HG03175 (cell line): ENCODE measurements at regions not wholly inside any gene's neighbourhood (a gene's known extent, or its start where the extent isn't known, plus 50 kb on each side); places are given as distances from the start of the nearest gene placed in this dataset.

ENCODE experiments used
- ATAC-seq: cut with Tn5 transposase; IDR thresholded peaks from one replicate; pipeline ENCODE4 v1.9.1; 2021; ENCODE audit warnings: mild to moderate bottlenecking, moderate library complexity; ENCODE audit not compliant: unreplicated experiment

DNA sequence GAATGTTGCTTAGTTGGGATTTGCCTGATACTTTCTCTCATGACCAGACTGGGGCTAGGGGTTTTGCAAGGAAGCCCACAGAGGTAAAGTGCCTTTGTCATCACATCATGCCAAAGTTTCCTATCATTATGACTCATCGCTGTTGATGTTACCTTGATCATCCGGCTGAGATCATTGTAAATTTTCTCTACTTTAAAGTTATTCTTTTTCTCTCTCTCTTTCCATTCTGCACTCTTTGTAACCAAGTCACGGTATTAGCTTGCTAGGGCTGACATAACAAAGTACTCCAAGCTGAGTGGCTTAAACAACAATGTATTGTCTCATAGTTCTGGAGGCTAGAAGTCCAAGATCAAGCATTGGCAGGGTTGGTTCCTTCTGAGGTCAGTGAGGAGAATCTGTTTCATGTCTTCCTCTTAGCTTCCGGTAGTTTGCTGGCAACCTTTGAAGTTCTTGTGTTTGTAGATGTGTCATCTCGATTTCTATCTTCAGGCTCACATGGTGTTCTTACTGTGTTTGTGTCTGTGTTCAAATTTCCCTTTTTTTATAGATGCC is 113.0 kb downstream of the DTHD1 start:
- ATAC-seq: no peak

DNA sequence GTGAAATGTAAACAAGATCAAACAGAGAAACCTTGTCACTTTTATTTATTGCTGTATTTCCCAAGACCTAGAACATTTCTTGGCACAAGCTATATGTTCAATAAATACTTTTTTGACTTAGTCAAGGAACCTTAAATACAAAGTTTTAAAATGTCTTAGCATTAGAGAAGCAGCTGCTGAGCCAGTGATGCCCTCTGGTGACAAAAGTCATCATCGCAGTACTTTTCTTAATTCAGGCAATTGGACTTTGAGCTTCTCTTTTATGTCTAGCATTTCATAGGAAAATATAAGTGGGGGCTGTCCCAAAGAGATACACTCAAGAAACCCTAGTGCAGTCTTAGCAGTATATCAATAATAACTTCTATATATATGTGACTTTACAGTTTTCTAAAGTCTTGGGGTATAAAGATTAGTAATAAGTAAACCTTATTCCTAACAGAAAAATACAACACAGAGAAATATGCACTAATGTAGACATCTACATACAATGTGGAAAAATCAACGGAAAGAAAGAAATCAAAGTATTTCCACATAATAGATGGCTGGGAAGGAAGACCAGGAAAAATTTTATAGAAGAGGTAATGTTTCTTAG is 118.4 kb downstream of the DTHD1 start:
- peak; percentile 71 for ATAC-seq

DNA sequence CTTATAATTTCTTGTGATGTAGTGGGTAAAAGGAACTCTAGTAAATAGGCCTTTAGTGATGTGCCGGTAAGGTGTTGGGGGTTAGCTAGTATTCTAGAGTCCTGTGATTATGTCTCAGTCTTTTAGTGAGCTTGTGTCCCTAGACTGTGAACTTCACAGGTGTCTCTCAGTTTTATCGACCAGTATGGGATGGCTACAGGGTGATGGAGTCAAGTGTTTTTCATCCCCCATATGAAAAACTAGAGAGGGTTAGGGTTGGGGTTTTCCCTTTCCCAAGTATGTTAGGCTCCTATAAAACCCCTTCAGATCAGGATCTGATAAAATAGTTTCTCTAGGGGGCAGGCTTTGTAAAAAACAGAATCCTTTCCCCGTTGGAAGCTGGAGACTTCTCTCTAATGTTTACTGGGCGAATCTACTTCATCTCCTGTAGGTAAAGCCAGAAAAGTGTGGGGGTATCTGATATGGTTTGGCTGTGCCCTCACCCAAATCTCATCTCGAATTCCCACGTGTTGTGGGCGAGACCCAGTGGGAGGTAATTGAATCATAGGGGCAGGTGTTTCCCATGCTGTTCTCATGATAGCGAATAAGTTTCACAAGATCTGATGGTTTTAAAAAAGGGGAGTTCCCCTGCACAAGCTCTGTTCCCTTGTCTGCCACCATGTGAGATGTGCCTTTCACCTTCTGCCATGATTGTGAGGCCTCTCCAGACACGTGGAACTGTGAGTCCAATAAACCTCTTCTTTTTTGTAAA is 120.8 kb downstream of the DTHD1 start:
- ATAC-seq: no peak

DNA sequence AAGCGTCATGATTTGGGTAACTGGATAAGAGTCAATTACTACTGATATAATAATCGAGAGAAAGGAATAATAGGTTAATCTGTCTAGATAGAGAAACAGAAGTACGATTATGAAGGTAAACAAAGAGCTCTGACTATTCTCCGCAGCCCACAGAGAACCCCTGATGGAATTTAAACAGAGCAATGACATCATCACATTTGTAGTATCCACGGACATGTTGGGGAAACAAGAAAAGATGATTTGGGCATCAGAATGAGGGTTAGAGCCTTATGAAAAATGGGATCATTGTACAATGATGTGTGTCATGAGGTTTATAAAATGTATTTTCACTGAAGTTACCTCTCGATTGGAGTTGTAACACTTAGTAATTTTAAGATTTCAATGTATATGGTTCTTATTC is 129.9 kb downstream of the DTHD1 start:
- ATAC-seq: no peak

DNA sequence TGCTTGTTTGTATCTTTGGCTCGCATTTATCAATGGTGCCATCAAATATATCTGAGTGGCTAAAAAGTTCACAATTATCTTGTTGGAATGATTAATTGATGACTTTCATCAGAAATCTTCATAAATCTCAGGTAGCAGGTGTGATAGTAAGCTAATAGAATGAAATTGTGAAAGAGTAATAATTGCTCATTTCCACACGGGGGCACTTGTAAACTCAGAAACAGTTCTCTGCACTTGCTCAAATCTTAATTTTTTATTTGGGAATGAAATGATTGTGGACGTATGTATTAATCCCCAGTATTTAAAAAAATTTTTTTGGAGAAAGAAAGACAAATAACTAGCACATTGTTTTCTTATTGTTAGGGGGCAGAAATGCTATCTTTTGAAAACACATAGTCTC is 132.8 kb downstream of the DTHD1 start:
- ATAC-seq: no peak

DNA sequence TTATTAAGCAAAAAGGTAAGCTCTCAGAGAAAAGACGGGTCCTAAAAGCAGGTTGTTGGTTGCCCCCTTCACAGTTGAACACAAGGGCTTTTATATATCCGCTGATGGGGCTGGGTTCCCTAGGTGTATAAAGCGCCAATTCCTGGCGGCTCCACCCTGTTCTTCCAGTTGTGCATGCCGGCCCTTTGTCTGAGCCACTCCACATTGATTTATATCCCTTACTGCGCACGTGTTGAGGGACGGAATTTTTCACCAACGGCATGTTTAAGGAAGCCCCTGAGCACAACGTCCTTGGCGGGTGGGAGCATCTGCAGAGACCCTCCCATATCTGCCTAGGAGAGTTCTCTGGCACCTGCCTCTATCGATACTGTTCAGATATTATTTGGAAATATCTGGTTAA is 135.7 kb downstream of the DTHD1 start:
- no peak for ATAC-seq

DNA sequence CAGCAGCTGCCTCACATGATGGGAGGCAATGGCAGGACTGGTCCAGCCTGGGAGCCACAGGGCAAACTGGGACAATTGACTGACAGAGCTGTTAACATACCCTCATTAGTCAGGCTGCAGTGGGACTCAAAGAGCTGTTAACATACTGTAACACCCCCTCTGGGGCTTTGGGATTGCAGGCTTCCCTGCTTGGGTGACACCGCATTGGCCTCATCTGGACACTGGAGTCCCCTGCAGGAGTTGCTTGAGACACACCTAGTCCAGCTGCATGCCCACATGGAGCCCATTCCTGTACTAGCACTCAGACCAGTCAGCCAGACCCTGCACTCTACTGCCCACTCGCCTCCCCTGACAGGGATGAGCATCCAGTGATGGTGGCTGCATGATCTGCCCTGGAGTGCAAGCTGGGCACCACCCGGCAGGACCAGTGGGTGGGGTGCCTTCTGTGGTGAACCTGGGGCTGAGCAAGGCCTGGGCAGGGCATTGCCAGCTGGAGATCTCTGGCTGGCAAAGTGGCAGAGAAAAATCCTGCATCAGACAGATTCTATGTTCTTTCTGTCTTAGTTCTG is 138.8 kb downstream of the DTHD1 start:
- no peak for ATAC-seq

DNA sequence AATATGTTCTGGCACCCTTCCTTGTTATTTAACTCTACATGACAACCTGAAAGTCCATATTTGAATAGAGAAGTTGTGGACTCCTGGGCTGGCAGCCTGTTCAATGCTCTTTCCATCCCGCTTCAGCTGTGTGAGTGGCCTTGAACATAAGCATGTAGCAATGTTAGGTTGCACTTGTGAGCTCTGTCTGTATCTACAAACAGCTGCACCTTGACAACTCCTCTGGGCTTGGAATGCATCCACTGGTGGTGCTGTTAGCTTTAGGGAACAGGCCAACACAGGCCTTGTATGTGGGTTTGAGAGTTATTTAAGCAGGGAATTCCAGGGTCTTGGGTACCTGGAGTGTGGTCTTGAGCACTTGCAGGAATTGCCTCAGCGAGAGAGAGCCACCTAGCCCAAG is 141.2 kb downstream of the DTHD1 start:
- ATAC-seq: no peak

DNA sequence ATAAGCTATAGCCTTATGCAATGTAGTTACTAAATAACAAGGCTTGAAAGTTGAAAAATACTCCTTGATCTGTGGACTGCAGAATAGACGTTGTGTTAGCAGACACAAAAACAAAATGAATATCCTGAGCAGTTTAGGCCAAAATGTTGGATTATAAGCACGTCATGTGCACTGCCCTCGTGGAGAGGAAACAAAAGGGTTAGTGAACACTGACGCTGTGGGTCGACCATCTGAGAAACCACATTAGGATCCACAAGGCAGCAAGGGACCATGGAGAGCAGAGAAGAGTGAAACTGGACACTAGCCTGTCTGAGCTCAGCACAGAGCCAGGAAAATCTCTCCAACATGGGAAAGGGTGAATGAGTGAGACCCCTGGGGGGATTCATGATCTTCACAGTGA is 145.3 kb downstream of the DTHD1 start:
- no peak for ATAC-seq

DNA sequence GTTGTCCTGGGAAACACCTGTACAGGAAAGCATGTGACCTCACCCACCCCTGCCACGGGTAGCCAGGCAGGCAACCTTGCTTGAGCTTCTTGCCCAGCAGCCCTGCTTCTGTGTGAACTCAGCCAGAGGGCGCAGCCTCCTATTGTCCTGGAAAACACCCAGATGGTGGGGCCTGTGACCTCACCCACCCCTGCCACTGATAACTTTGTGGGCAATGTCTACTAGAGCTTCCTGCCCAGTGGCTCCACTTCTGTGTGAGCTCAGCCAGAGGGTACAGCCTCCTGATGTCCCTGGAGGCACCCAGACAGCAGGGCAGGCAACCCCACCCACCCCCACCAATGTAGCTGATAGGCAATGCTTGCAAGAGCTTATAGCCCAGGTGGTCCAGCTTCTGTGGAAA is 146.3 kb downstream of the DTHD1 start:
- no peak for ATAC-seq

DNA sequence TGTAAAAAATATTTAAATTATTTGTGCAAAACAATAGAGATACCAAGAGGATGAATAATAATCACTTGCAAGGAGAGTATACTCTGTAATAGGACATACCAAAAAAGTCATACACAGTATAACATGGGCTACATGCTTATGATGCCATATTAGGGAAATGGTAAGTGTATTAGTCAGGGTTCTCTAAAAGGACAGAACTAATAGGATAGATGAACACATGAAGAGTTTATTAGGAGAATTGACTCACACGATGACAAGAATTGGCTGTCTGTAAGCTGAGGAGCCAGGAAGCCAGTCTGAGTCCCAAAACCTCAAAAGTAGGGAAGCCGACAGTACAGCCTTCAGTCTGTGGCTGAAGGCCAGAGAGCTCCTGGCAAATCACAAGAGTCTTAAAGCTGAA is 151.2 kb downstream of the DTHD1 start:
- no peak for ATAC-seq

DNA sequence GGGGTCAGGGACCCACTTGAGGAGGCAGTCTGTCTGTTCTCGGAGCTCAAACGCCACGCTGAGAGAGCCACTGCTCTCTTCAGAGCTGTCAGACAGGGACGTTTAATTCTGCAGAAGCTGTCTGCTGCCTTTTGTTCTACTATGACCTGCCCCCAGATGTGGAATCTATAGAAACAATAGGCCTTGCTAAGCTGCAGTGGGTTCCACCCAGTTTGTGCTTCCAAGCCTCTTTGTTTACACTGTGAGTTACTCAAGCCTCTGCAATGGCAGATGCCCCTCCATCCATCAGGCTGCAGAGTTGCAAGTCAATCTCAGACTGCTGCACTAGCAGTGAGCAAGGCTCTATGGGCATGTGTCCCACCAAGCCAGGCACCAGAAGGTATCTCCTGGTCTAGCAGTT is 158.1 kb downstream of the DTHD1 start:
- no peak for ATAC-seq

DNA sequence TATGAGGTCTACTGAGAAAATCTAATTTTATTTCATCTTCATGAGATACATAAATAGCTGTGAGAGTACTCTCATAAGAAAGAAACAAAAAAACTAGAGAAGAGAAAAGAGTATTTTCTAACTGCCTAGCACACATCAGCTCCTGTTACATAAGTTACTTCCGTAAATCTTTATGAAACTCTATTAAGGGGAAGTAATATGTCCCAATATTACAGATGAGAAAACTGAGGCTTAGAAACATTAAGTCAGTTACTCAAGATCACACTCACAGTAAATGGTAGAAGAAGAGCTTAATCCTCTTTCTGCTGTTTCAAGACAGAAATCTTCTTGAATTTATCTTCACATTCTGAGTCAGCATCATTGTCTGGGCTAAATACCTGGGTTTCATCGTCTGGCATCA is 164.1 kb downstream of the DTHD1 start:
- ATAC-seq: no peak

DNA sequence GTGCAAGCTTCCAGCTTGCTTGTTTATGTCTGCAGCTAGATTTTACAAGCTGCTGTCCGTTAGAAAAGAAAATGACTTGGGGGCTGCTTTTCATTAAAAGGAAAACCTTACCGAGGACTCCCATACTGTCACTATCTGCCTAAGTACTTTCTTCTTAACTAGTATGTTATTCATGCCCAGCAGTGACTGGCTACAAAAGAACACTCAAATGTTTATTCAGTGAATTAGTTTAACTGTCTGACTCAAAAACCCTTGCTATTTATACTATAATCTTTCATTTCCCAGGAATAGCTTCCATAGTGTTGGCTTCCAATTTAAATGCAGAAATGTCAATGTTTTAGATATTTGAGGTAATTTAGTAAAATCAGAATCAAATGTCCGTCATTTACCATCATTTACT is 164.9 kb downstream of the DTHD1 start:
- no peak for ATAC-seq

DNA sequence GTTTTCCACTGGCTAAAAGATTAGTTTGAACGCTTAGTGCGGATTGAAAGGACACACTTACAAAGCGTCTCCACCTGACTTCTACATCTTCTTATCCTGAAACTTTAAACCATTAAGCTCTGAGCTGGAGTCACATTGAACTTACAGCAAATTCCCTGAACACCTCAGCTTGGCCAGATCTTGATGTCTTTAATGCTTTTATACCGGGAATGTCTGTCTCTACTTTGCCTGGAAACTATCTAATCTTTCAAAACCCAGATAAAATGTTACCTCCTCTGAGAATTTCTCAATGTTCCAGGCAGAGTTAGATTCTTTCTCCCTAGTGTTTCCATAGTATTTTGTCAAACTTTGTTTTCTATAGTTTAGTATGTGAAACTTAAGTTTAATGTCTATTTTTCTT is 179.9 kb downstream of the DTHD1 start:
- ATAC-seq: no peak

DNA sequence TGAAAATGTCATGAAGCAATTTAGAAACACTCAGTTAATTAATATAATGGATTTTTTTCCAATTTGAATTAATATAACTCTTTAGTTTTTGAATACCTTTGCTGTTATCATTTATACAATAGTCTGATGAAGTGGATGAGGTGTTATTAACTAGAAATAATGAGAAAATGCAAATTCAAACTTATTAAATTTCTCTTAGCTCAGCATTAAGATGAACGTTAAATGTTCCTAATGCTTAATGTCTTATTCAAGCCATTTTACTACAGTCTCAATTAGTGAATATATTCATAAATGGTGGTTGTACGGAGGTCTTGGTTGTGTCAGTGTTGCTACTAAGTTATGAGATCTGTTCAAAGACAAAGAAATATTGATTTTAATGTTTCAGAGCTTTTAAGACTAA is 186.3 kb downstream of the DTHD1 start:
- no peak for ATAC-seq

DNA sequence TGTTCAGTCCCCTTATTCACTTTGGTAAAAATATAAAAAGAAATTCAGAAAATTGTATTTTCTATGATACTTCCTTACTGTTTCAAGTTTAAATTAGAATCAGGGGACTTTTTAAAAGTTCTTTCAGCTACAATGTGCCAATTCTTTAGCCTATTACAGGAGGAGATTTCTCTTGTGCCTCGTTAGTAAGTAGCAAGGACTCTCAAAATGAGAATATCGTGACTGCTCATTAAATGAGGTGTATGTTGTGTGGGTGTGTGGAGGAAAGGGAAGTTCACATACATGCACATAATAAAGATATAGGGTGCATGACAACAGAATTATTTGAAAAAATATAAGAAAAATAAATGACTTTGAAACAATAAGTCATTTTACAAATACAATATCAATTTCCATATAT is 190.5 kb downstream of the DTHD1 start:
- ATAC-seq: no peak

DNA sequence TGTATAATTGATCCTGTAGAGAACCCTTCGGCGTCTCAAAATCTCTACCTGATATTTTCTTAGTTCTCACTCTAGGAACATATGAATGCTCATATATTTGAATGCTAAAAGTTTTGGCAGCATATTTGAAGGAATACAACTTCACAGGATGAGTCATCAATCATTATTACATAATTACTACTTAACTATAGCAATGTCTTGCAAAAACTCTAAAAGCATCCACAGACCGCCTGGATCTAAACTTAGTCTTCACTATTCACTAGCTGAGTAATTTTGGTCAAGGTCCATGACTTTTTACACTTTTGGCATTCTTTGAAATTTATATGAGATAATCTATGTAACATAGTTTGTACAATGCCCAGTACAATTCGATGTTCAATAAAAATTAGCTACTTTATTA is 194.7 kb downstream of the DTHD1 start:
- ATAC-seq: no peak

DNA sequence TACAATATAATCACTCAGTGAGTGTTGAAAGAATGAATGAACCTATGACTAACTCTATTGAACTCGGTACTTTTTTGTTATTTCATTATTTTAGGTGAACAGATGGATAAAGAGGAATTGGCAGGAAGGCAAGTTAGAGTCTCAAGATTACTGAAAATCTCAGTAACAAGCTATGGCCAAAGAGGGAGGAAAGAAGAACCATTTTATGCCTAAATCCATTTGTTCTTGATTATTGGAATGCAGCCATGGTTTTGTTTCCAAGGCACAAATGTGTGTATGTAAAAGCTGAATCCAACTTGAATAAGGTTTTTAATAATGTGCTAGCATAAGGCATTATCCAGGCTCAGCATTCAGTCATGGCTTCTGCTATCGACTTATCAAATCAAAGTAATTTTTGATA is 196.4 kb downstream of the DTHD1 start:
- ATAC-seq: no peak

DNA sequence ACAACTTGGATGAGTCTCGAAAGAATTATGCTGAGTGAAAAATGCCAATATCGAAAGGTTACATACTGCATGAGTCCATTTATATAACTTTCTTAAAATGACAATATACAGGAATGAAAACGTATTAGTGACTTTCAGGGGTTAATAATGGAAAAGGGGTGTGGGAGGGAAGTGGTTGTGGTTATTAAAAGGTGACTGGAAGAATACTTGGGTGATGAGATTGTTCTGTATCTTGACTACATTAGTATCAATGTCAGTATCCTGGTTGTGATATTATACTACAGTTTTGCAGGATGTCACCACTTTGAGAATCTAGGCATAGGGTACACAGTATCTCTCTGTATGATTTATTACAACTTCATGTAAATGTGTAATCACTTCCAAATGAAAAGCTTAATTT is 204.5 kb downstream of the DTHD1 start:
- ATAC-seq: no peak

DNA sequence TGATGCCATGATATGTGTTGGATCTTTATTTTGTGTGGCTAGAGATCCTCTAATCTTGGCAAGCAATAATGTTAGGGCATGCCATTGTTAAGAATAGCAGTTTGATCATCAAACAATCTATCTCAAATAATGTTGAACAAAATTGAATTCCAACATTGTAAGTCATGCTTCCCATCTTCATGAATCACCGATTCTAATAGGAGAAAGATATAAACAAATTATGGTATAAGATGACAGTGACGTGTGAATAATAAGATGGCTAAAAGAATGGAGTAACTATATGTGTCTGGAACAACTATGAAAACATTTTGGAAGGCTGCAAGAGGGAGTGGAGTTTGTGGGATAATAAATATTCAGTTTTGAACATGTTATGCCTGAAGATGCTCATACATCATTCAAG is 208.4 kb downstream of the DTHD1 start:
- ATAC-seq: no peak

DNA sequence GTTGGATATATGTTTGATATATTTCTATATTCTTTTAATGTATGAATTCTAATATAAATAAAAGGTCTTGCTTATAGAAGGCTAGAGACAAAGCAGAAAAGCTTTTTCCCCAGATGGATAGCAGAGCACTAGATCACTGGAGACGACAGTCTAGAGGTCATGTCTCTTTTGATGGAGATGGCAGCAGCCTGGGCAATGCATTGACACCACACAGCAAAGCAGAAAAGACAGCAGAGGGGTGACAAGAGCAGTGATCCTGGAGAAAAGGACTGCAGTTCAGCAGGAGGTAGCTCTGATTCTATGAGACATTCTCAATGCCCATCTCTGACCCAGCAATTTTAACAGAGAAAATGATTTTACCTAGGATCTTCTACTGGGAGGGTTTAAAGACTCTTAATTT is 210.6 kb downstream of the DTHD1 start:
- no peak for ATAC-seq
